Keratinocyte (primary cell): ENCODE measurements at regions not wholly inside any gene's neighbourhood (a gene's known extent, or its start where the extent isn't known, plus 50 kb on each side); places are given as distances from the start of the nearest gene placed in this dataset.

Experiments
- DNase-seq: peaks from one replicate; pipeline ENCODE4 v3.0.0-alpha.2; 2011; ENCODE audit warnings: low read depth, missing footprints, low spot score
- FAIRE-seq: peaks from 2 replicates; lab custom pipeline; 2011; peaks lifted over from hg19 to GRCh38; lab: Jason Lieb, UNC
- H2AFZ ChIP-seq: 2 replicates; pipeline ENCODE4 v1.6.0; 2012; ENCODE audit warnings: low read length, control low read depth, inconsistent platforms; ENCODE audit not compliant: control insufficient read depth
- H3K27ac ChIP-seq: 2 replicates; pipeline ENCODE4 v1.5.1; 2011; ENCODE audit warnings: low read length; ENCODE audit not compliant: control insufficient read depth, insufficient read depth
- H3K27me3 ChIP-seq: 3 replicates; pipeline ENCODE4 v1.6.0; 2011; ENCODE audit warnings: low read length; ENCODE audit not compliant: control insufficient read depth, insufficient read depth; ENCODE audit errors: extremely low read depth
- H3K36me3 ChIP-seq, 2 experiments: 2 replicates in 1 of 2; 3 replicates in 1 of 2; pipeline ENCODE4 v1.5.1; 2011; ENCODE audit warnings: low read length in 2 of 2, mild to moderate bottlenecking in 1 of 2; ENCODE audit not compliant: control insufficient read depth in 2 of 2, insufficient read depth in 2 of 2; ENCODE audit errors: extremely low read depth in 1 of 2
- H3K4me1 ChIP-seq: 3 replicates; pipeline ENCODE4 v1.5.1; 2011; ENCODE audit warnings: low read length; ENCODE audit not compliant: control insufficient read depth, insufficient read depth; ENCODE audit errors: extremely low read depth
- H3K4me2 ChIP-seq: 3 replicates; pipeline ENCODE4 v1.6.0; 2011; ENCODE audit warnings: low read depth, low read length; ENCODE audit not compliant: control insufficient read depth, insufficient read depth; ENCODE audit errors: extremely low read depth
- H3K4me3 ChIP-seq, 3 experiments: fragments of 200-600 bp in 1 of 3; sonication (generic) in 1 of 3; 2 replicates in 2 of 3; 3 replicates in 1 of 3; pipeline ENCODE4 v1.5.1; 2011 to 2016; ENCODE audit warnings: low read length in 3 of 3, mild to moderate bottlenecking in 3 of 3, control low read depth in 2 of 3, inconsistent platforms in 1 of 3, low read depth in 1 of 3, mixed read lengths in 1 of 3, mixed run types in 1 of 3, moderate library complexity in 1 of 3; ENCODE audit not compliant: control insufficient read depth in 2 of 3, insufficient read depth in 2 of 3; ENCODE audit errors: extremely low read depth in 1 of 3
- H3K79me2 ChIP-seq: 2 replicates; pipeline ENCODE4 v1.6.0; 2012; ENCODE audit warnings: low read length; ENCODE audit not compliant: control insufficient read depth, insufficient read depth
- H3K9ac ChIP-seq: 3 replicates; pipeline ENCODE4 v1.6.0; 2011; ENCODE audit warnings: low read length; ENCODE audit not compliant: control insufficient read depth, insufficient read depth; ENCODE audit errors: extremely low read depth
- H3K9me1 ChIP-seq: 3 replicates; pipeline ENCODE4 v1.6.0; 2011; ENCODE audit warnings: low read length; ENCODE audit not compliant: control insufficient read depth, insufficient read depth; ENCODE audit errors: extremely low read depth
- H3K9me3 ChIP-seq: 2 replicates; pipeline ENCODE4 v1.5.1; 2012; ENCODE audit warnings: low read depth, low read length; ENCODE audit not compliant: control insufficient read depth
- H4K20me1 ChIP-seq: 3 replicates; pipeline ENCODE4 v1.6.0; 2011; ENCODE audit warnings: low read length; ENCODE audit not compliant: control insufficient read depth, insufficient read depth; ENCODE audit errors: extremely low read depth
- CTCF ChIP-seq, 3 experiments: IDR thresholded peaks in 1 of 3; conservative IDR thresholded peaks in 1 of 3; optimal IDR thresholded peaks in 1 of 3; 2 replicates in 2 of 3; 3 replicates in 1 of 3; pipeline versions ENCODE3 to v1.5.1; 2011; ENCODE audit warnings: low read length in 3 of 3, mild to moderate bottlenecking in 3 of 3, moderate library complexity in 2 of 3, control low read depth in 1 of 3, inconsistent platforms in 1 of 3; ENCODE audit not compliant: insufficient read depth in 2 of 3; ENCODE audit errors: extremely low read depth in 1 of 3
- EZH2 ChIP-seq: IDR thresholded peaks from one replicate; pipeline ENCODE4 v1.6.1; 2012; ENCODE audit warnings: inconsistent platforms, mild to moderate bottlenecking, low read length, moderate library complexity
- dilution Hi-C: fragments of 300-500 bp; cut with MboI; formaldehyde crosslinking; loops from one replicate; pipeline ENCODE4 v1.7.0; 2020; ENCODE audit warnings: low sequenced_read_pairs; ENCODE audit not compliant: extremely low pct_ligation_motif_present

DNA sequence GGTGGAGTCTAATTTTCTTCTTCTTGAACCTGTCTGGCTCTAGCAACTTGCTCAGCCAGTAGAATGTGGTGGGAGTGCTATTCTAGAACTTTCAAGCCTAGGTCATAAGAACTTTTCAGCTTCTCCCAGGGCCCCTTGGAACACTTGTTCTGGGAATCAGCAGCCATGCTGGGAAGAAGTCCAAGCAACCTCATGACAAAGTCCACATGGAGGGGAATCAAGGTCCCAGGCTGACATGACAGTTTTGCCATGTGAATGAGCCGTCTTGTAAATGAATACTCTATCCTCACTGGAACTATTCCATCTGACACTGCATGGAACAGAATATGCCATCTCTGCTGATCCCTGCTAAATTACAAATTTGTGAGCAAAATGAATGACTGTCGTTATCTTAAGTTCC is 214.2 kb upstream of the TBX3 start:
- FAIRE-seq: no peak

DNA sequence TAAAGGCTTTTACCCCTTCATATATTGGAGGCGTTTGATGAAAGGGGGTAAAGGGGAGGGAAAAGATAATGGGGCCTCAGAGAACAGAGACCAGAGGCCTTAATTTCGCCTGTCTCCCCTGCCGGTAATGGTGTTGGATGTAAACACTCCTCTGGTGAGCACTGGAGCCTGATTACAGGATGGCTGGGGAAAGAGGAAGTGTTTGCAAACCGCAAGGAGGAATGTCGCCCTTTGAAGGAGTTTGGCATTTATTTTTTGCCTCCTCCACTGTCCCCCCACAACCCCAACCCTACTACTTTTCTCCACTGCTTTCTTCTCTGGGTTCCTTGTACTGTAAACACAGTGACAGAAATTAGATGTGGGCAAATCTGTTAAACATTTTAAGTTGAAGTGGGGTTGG is 211.9 kb upstream of the TBX3 start:
- Histone ChIP-seq H3K9ac (no peak overlapping the region), H3K27me3 (no peaks in the 10 kb centered on the region), H3K79me2 (no peaks in the 10 kb centered on the region), H3K4me3 (no peak overlapping the region), H3K4me1 (no peaks in the 10 kb centered on the region), H3K9me3 (no peaks in the 10 kb centered on the region), H2AFZ (no peak overlapping the region), H3K27ac (no peak overlapping the region), H3K4me2 (no peak overlapping the region), H3K9me1 (no peaks in the 10 kb centered on the region), H3K36me3 (no peaks in the 10 kb centered on the region), H4K20me1 (no peaks in the 10 kb centered on the region)
- dilution Hi-C loops: no loop called here
- no peak for TF ChIP-seq EZH2
- no peak for TF ChIP-seq CTCF (optimal IDR thresholded peaks at IDR 0.05 in 1 of 3, IDR thresholded peaks at IDR 0.05 in 1 of 3, conservative IDR thresholded peaks at IDR 0.05 in 1 of 3; ENCODE audit: extremely low read depth in 1 of 3, insufficient read depth in 2 of 3, low read length in 3 of 3)
- DNase-seq: no peak
- FAIRE-seq: no peak

More for the DNA sequence above, 214.2 kb upstream of the TBX3 start:
- no peak overlapping the region for H3K27ac ChIP-seq
- no peak overlapping the region for H3K4me3 ChIP-seq
- H3K27me3 ChIP-seq: no peaks in the 10 kb centered on the region
- dilution Hi-C loops: no loop called here
- H3K36me3 ChIP-seq: no peaks in the 10 kb centered on the region
- H4K20me1 ChIP-seq: no peaks in the 10 kb centered on the region
- H2AFZ ChIP-seq: no peak overlapping the region
- no peaks in the 10 kb centered on the region for H3K9me1 ChIP-seq
- no peak for TF ChIP-seq EZH2
- TF ChIP-seq CTCF (optimal IDR thresholded peaks at IDR 0.05 in 1 of 3, IDR thresholded peaks at IDR 0.05 in 1 of 3, conservative IDR thresholded peaks at IDR 0.05 in 1 of 3; ENCODE audit: extremely low read depth in 1 of 3, insufficient read depth in 2 of 3, low read length in 3 of 3): no peak
- H3K79me2 ChIP-seq: no peaks in the 10 kb centered on the region
- H3K4me1 ChIP-seq: no peaks in the 10 kb centered on the region
- DNase-seq: no peak
- no peak overlapping the region for H3K9ac ChIP-seq
- H3K9me3 ChIP-seq: no peaks in the 10 kb centered on the region
- no peak overlapping the region for H3K4me2 ChIP-seq
